K562 (cell line): ENCODE measurements at regions not wholly inside any gene's neighbourhood (a gene's known extent, or its start where the extent isn't known, plus 50 kb on each side); places are given as distances from the start of the nearest gene placed in this dataset.

Experiments
- ATAC-seq: fragments of 200-7000 bp; cut with Tn5 transposase; 3 replicates; pipeline ENCODE4 v1.9.1; 2020; ENCODE audit warnings: moderate library complexity
- BruUV-seq: library from RNA; stranded (reverse); fragments of 400-500 nt; replicated peaks from 2 replicates; lab custom pipeline; 2021; lab: Mats Ljungman, UMichigan
- CTCF ChIA-PET: fragments of 300-600 bp; formaldehyde crosslinking; extraction: SDS; loops from one replicate; lab custom pipeline; 2021; ENCODE audit warnings: low intra/inter-chr PET ratio; lab: Yijun Ruan, JAX
- POLR2A ChIA-PET: fragments of 300-600, 350-650 bp; sonication (Branson Sonifier 250); formaldehyde crosslinking; extraction: SDS; loops from one replicate; lab custom pipeline; 2021; ENCODE audit warnings: antibody characterized with exemption, inconsistent platforms; lab: Yijun Ruan, JAX
- DNase-seq, 4 experiments: peaks; one replicate each; pipeline versions ENCODE4 v3.0.0 to v3.0.0-alpha.2; 2011 to 2018; ENCODE audit warnings: low spot score in 3 of 4, mixed read lengths in 3 of 4; ENCODE audit errors: extremely low read depth in 1 of 4
- FAIRE-seq: peaks from 2 replicates; lab custom pipeline; 2011; peaks lifted over from hg19 to GRCh38; lab: Jason Lieb, UNC
- H2AFZ ChIP-seq: 2 replicates; pipeline ENCODE4 v1.6.0; 2011; ENCODE audit warnings: low read depth, low read length, control low read depth, inconsistent platforms
- H3K27ac ChIP-seq: fragments of 200-600 bp; 3 replicates; pipeline ENCODE4 v1.8.0; 2011; ENCODE audit warnings: low read depth, mild to moderate bottlenecking, control low read depth, inconsistent platforms, low read length, moderate library complexity, mixed read lengths; ENCODE audit errors: extremely low read depth
- H3K27me3 ChIP-seq, 2 experiments: fragments of 300-600 bp in 1 of 2; 2 replicates in 1 of 2; 3 replicates in 1 of 2; pipeline versions ENCODE4 v1.6.0 to v1.8.0; 2011; ENCODE audit warnings: inconsistent platforms in 2 of 2, low read length in 2 of 2, mild to moderate bottlenecking in 1 of 2, mixed read lengths in 1 of 2, moderate library complexity in 1 of 2; ENCODE audit not compliant: control insufficient read depth in 2 of 2, insufficient read depth in 2 of 2
- H3K36me3 ChIP-seq: fragments of 300-600 bp; 3 replicates; pipeline ENCODE4 v1.8.0; 2011; ENCODE audit warnings: mild to moderate bottlenecking, low read length, inconsistent platforms; ENCODE audit not compliant: control insufficient read depth, insufficient read depth
- H3K4me1 ChIP-seq, 2 experiments: fragments of 200-600 bp in 1 of 2; replicated peaks in 1 of 2; 2 replicates in 1 of 2; 3 replicates in 1 of 2; pipeline versions ENCODE4 v1.5.1 to v1.8.0; 2011; ENCODE audit warnings: inconsistent platforms in 2 of 2, low read length in 2 of 2, mild to moderate bottlenecking in 1 of 2, mixed read lengths in 1 of 2, moderate library complexity in 1 of 2; ENCODE audit not compliant: control insufficient read depth in 2 of 2, insufficient read depth in 2 of 2
- H3K4me2 ChIP-seq: 2 replicates; pipeline ENCODE4 v1.6.1; 2011; ENCODE audit warnings: low read length, control low read depth, inconsistent platforms, mixed read lengths; ENCODE audit not compliant: insufficient read depth
- H3K4me3 ChIP-seq: fragments of 200-600 bp; sonication (generic), shearing (Covaris generic); 2 replicates; pipeline ENCODE4 v1.5.1; 2016; ENCODE audit warnings: control low read depth, inconsistent platforms
- H3K79me2 ChIP-seq: fragments of 200-600 bp; 3 replicates; pipeline ENCODE4 v1.8.0; 2011; ENCODE audit warnings: low read length, inconsistent platforms; ENCODE audit not compliant: control insufficient read depth, insufficient read depth
- H3K9ac ChIP-seq, 2 experiments: 2 replicates each; pipeline versions ENCODE4 v1.6.0 to v1.6.1; 2011; ENCODE audit warnings: low read depth in 2 of 2, low read length in 2 of 2, control low read depth in 1 of 2, inconsistent platforms in 1 of 2, mild to moderate bottlenecking in 1 of 2, mixed read lengths in 1 of 2; ENCODE audit not compliant: insufficient read depth in 1 of 2
- H3K9me1 ChIP-seq: one replicate; pipeline ENCODE4 v1.6.0; 2011; ENCODE audit warnings: inconsistent platforms, mild to moderate bottlenecking, low read length, moderate library complexity; ENCODE audit not compliant: control insufficient read depth, insufficient read depth
- H3K9me3 ChIP-seq: replicated peaks from 2 replicates; pipeline ENCODE4 v1.5.1; 2011; ENCODE audit warnings: low read depth, low read length, inconsistent platforms; ENCODE audit not compliant: control insufficient read depth, insufficient read depth
- H4K20me1 ChIP-seq: replicated peaks from 2 replicates; pipeline ENCODE4 v1.6.1; 2011; ENCODE audit warnings: low read length, inconsistent platforms, mixed read lengths; ENCODE audit not compliant: control insufficient read depth, insufficient read depth
- FOSL1 ChIP-seq: fragments of 200-800 bp; sonication (Bioruptor generic); conservative IDR thresholded peaks from 2 replicates; pipeline ENCODE4 v1.6.1; 2016; ENCODE audit warnings: missing genetic modification characterization, missing compliant biosample characterization
- HDAC1 ChIP-seq, 2 experiments: fragments of 450-650 bp; IDR thresholded peaks; 2 replicates each; pipeline ENCODE4 v1.6.1; 2016 to 2017; ENCODE audit warnings: inconsistent platforms in 1 of 2, mild to moderate bottlenecking in 1 of 2, moderate library complexity in 1 of 2
- ZNF717 ChIP-seq: fragments of 250-450 bp; sonication (Bioruptor Pico); IDR thresholded peaks from 2 replicates; pipeline ENCODE4 v1.5.0; 2021
- WGBS: fragments of 100-300 bp; shearing (Covaris generic); methylation state at CpG from one replicate; pipeline ENCODE4 v1.1.6; 2016; ENCODE audit warnings: low coverage, mixed read lengths; ENCODE audit not compliant: insufficient coverage; ENCODE audit errors: missing lambda C conversion rate; 5-methylcytosine and 5-hydroxymethylcytosine counted together
- in situ Hi-C: fragments of 300-500 bp; cut with MboI; formaldehyde crosslinking; loops from 4 replicates; pipeline ENCODE4 v1.15.0; 2018; ENCODE audit warnings: inconsistent platforms, mixed read lengths
- intact Hi-C: fragments of 100-400 bp; cut with micrococcal nuclease; formaldehyde crosslinking; loops from 2 replicates; pipeline ENCODE4 v1.14.2; 2022
- TF ChIP-seq, protein P1 (sequence below), 2 experiments: fragments of 450-650 bp; IDR thresholded peaks; 2 replicates each; pipeline ENCODE4 v1.6.1; 2016; ENCODE audit warnings: mild to moderate bottlenecking in 2 of 2, borderline replicate concordance in 1 of 2, low read depth in 1 of 2, moderate library complexity in 1 of 2

DNA sequence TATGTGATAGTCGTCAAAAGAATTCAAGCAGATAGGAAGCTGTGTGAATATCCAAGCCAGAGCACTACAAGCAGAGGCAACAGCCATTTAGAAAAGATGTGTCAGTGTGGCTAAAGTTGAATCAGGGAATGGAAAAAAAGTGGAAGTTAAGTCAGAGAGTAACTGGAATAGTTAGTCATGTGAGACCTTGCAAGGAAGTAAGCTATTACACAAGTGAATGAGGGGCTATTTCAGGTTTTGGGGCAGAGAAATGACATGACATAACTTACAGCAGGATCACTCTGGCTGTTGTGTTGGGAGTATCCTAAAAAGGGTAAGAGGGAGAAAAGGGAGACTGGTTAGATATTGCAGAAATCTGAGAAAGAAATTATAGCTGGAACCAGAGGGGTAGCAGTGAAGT is 236.6 kb upstream of the PCDH18 start (continued):
- TF ChIP-seq, protein P1, sequence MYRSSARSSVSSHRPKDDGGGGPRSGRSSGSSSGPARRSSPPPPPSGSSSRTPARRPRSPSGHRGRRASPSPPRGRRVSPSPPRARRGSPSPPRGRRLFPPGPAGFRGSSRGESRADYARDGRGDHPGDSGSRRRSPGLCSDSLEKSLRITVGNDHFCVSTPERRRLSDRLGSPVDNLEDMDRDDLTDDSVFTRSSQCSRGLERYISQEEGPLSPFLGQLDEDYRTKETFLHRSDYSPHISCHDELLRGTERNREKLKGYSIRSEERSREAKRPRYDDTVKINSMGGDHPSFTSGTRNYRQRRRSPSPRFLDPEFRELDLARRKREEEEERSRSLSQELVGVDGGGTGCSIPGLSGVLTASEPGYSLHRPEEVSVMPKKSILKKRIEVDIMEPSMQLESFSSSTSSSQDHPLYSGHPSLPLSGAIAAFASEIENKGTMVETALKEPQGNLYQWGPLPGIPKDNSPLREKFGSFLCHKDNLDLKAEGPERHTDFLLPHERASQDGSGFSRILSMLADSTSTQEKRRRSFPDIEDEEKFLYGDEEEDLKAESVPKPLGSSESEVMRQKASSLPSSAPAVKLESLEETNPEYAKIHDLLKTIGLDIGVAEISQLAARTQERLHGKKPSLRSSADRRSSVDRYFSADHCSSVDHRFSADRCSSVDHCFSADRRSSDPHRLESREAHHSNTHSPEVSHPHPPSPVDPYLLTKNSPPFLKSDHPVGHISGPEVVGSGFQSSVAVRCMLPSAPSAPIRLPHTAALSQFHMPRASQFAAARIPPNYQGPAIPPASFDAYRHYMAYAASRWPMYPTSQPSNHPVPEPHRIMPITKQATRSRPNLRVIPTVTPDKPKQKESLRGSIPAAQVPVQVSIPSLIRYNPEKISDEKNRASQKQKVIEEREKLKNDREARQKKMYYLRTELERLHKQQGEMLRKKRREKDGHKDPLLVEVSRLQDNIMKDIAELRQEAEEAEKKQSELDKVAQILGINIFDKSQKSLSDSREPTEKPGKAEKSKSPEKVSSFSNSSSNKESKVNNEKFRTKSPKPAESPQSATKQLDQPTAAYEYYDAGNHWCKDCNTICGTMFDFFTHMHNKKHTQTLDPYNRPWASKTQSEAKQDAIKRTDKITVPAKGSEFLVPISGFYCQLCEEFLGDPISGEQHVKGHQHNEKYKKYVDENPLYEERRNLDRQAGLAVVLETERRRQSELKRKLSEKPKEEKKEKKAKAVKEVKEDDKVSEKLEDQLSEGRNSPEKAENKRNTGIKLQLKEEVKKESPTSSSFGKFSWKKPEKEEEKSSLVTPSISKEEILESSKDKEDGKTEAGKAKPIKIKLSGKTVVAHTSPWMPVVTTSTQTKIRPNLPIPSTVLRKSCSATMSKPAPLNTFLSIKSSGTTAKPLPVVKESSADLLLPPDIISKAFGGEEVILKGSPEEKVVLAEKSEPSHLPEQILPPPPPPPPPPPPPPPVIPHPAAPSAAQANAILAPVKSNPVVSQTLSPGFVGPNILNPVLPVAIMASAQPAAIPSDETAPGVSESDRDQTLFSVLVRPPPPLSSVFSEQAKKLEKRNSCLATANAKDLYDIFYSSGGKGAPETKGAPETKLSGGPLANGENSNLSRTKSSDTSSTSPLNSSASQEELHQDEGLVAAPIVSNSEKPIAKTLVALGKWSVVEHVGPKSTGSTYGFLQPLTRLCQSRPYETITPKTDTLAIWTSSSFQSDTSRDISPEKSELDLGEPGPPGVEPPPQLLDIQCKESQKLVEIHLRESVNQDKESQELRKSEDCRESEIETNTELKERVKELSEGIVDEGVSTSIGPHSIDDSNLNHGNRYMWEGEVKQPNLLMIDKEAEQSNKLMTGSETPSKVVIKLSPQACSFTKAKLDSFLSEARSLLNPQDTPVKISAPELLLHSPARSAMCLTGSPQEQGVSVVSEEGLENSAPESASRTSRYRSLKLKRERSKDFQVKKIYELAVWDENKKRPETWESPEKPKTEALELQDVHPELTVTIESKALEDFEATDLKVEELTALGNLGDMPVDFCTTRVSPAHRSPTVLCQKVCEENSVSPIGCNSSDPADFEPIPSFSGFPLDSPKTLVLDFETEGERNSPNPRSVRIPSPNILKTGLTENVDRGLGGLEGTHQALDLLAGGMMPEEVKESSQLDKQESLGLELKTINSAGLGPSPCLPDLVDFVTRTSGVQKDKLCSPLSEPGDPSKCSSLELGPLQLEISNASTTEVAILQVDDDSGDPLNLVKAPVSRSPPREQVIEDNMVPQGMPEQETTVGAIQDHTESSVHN (IDR thresholded peaks at IDR 0.05; ENCODE audit: borderline replicate concordance in 1 of 2, low read depth in 1 of 2) = no peak
- no peak for TF ChIP-seq FOSL1 (tag)

DNA sequence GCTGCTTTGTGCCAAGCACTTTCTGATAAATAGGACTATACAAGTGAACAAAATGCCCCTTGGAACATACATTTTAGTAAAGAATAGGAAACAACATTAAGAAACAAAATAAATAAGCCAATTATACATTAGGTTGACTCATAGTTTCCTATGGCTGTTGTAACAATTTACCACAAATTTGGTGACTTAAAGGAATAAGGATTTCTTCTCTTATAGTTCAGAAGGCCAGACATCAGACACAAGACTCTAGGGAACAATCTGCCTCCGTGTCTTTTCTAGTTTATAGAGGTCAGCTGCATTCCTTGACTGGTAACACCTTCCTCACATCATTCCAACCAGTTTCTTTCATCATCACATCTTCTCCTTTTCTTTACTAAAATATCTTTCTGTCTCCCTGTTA is 235.9 kb upstream of the PCDH18 start:
- no peak overlapping the region for H3K27ac ChIP-seq
- no peak for ATAC-seq
- in situ Hi-C loops (no loop called here), intact Hi-C loops (no loop called here)
- 0% methylated on average over 1 of the region's 1 CpG for WGBS
- H3K9me1 ChIP-seq = no peaks in the 10 kb centered on the region
- H3K36me3 ChIP-seq = no peaks in the 10 kb centered on the region
- ChIA-PET POLR2A (no interaction called here), CTCF (no interaction called here)
- no peaks in the 10 kb centered on the region for H4K20me1 ChIP-seq
- no peak for DNase-seq
- H3K4me1 ChIP-seq = no peaks in the 10 kb centered on the region
- H3K9ac ChIP-seq = no peak overlapping the region
- H3K4me3 ChIP-seq = no peak overlapping the region
- no peak overlapping the region for H2AFZ ChIP-seq
- TF ChIP-seq ZNF717 (CRISPR knock-in tag) (no peak), HDAC1 (IDR thresholded peaks at IDR 0.05) (no peak)
- no peaks in the 10 kb centered on the region; the same call in 1 of the 2 replicates for H3K9me3 ChIP-seq
- no peak for FAIRE-seq
- BruUV-seq = no TSS peak
- no peaks in the 10 kb centered on the region for H3K79me2 ChIP-seq
- no peak overlapping the region for H3K4me2 ChIP-seq
- H3K27me3 ChIP-seq = no peaks in the 10 kb centered on the region
